ENCODE measurements at regions not wholly inside any gene's neighbourhood (a gene's known extent, or its start where the extent isn't known, plus 50 kb on each side); places are given as distances from the start of the nearest gene placed in this dataset.

DNA sequence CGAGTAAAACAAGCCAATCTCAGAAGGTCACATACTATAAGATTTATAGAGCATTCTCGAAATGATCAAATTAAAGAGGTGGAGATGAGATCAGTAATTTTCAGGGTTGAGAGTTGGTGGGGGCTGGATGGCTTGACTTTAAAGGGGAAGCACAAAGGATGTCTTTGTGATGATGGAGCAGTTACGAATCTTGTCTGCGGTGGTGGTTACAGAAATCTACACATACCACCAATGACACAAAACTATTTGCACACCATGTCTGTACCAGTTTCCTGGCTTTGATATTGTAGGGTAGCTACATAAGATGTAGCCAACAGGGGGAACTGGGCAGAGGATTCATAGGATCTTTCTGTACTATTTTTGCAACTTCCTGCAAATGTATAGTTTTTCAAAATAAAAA is 190.6 kb upstream of the SMIM21 start (continued):
- TF ChIP-seq, protein P1, sequence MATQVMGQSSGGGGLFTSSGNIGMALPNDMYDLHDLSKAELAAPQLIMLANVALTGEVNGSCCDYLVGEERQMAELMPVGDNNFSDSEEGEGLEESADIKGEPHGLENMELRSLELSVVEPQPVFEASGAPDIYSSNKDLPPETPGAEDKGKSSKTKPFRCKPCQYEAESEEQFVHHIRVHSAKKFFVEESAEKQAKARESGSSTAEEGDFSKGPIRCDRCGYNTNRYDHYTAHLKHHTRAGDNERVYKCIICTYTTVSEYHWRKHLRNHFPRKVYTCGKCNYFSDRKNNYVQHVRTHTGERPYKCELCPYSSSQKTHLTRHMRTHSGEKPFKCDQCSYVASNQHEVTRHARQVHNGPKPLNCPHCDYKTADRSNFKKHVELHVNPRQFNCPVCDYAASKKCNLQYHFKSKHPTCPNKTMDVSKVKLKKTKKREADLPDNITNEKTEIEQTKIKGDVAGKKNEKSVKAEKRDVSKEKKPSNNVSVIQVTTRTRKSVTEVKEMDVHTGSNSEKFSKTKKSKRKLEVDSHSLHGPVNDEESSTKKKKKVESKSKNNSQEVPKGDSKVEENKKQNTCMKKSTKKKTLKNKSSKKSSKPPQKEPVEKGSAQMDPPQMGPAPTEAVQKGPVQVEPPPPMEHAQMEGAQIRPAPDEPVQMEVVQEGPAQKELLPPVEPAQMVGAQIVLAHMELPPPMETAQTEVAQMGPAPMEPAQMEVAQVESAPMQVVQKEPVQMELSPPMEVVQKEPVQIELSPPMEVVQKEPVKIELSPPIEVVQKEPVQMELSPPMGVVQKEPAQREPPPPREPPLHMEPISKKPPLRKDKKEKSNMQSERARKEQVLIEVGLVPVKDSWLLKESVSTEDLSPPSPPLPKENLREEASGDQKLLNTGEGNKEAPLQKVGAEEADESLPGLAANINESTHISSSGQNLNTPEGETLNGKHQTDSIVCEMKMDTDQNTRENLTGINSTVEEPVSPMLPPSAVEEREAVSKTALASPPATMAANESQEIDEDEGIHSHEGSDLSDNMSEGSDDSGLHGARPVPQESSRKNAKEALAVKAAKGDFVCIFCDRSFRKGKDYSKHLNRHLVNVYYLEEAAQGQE (IDR thresholded peaks at IDR 0.05; ENCODE audit: unreplicated experiment), result no peak
- TF ChIP-seq EZH2phosphoT487 (IDR thresholded peaks at IDR 0.05; ENCODE audit: unreplicated experiment) (no peak), ZNF331 (CRISPR knock-in tag; IDR thresholded peaks at IDR 0.05; ENCODE audit: low read depth) (no peak), JUNB (IDR thresholded peaks at IDR 0.05; ENCODE audit: unreplicated experiment) (no peak), CREB1 (CRISPR knock-in tag; IDR thresholded peaks at IDR 0.05; ENCODE audit: low read depth) (no peak), STAT1 (IDR thresholded peaks at IDR 0.05; ENCODE audit: unreplicated experiment) (no peak), EZH2 (IDR thresholded peaks at IDR 0.05; ENCODE audit: low read depth, unreplicated experiment) (no peak), POLR2AphosphoS5 (IDR thresholded peaks at IDR 0.05; ENCODE audit: low read depth) (no peak)
- TF ChIP-seq, protein P2, sequence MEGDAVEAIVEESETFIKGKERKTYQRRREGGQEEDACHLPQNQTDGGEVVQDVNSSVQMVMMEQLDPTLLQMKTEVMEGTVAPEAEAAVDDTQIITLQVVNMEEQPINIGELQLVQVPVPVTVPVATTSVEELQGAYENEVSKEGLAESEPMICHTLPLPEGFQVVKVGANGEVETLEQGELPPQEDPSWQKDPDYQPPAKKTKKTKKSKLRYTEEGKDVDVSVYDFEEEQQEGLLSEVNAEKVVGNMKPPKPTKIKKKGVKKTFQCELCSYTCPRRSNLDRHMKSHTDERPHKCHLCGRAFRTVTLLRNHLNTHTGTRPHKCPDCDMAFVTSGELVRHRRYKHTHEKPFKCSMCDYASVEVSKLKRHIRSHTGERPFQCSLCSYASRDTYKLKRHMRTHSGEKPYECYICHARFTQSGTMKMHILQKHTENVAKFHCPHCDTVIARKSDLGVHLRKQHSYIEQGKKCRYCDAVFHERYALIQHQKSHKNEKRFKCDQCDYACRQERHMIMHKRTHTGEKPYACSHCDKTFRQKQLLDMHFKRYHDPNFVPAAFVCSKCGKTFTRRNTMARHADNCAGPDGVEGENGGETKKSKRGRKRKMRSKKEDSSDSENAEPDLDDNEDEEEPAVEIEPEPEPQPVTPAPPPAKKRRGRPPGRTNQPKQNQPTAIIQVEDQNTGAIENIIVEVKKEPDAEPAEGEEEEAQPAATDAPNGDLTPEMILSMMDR (conservative IDR thresholded peaks at IDR 0.05; ENCODE audit: low read depth in 2 of 2), result no peak

DNA sequence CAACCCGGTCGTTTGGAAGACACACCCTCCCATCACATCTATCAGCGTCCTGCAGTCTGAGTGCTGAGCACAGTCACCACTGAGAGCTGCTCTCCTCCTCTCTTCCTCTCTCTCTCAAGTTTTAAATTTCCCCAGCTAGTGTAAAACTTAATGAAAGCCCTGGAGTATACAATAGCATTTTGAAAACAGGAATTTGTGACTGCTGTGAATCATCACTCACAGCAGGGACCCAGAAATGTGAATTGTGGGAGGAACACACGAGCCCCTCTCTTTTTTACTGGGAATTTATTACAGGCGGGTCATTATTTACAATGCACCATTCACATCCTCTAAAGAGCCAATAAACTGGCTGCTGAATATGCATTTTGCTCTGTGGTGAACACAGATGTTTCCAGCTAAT is 185.0 kb upstream of the SMIM21 start:
- Mint-ChIP-seq H3K9me3 (no peaks in the 10 kb centered on the region; the same call in 2 of the 3 replicates), H3K27ac (no peak overlapping the region), H3K27me3 (ENCODE audit: insufficient read depth, low read depth, poor library complexity) (no peaks in the 10 kb centered on the region), H3K4me3 (no peak overlapping the region), H3K36me3 (ENCODE audit: low read depth) (no peaks in the 10 kb centered on the region), H3K4me1 (peaks cover 7% of the 10 kb centered on the region)
- ATAC-seq (peak; percentile 41), DNase-seq (ENCODE audit: low spot score) (peak; percentile 16)
- Histone ChIP-seq H3K4me1 (ENCODE audit: insufficient read depth) (0 out of 2 replicates have a peak, but pooled peaks cover 11% of the 10 kb centered on the region), H3K79me2 (replicated peaks; ENCODE audit: insufficient read depth) (no peaks in the 10 kb centered on the region), H3K9me2 (ENCODE audit: insufficient read depth) (no peaks in the 10 kb centered on the region), H3K4me3 (no peak overlapping the region), H3F3A (replicated peaks; ENCODE audit: low read depth) (no peaks in the 10 kb centered on the region), H3K27me3 (ENCODE audit: insufficient read depth) (no peaks in the 10 kb centered on the region), H3K27ac (ENCODE audit: low read depth) (no peak overlapping the region), H2AFZ (peak overlapping the region; percentile 89), H3K36me3 (ENCODE audit: insufficient read depth) (no peaks in the 10 kb centered on the region), H3K4me2 (no peak overlapping the region), H4K20me1 (replicated peaks; ENCODE audit: insufficient read depth) (no peaks in the 10 kb centered on the region)
- TF ChIP-seq CREB1 (CRISPR knock-in tag; IDR thresholded peaks at IDR 0.05; ENCODE audit: low read depth) (no peak), EZH2 (IDR thresholded peaks at IDR 0.05; ENCODE audit: low read depth, unreplicated experiment) (no peak), NANOG (IDR thresholded peaks at IDR 0.05; ENCODE audit: borderline replicate concordance) (no peak), ZNF114 (CRISPR knock-in tag; IDR thresholded peaks at IDR 0.05) (no peak), ZNF331 (CRISPR knock-in tag; IDR thresholded peaks at IDR 0.05; ENCODE audit: low read depth) (no peak)
- TF ChIP-seq, protein P2 (conservative IDR thresholded peaks at IDR 0.05; ENCODE audit: low read depth in 2 of 2), result no peak
- TF ChIP-seq, protein P1 (IDR thresholded peaks at IDR 0.05; ENCODE audit: unreplicated experiment), result no peak

All from GM23338 (cell line).